ENCODE measurements at regions not wholly inside any gene's neighbourhood (a gene's known extent, or its start where the extent isn't known, plus 50 kb on each side); places are given as distances from the start of the nearest gene placed in this dataset.

- TF ChIP-seq CTCF (IDR thresholded peaks at IDR 0.05; ENCODE audit: low read depth, low read length) = no peak
- DNase-seq (ENCODE audit: extremely low read depth, low read depth) = no peak
These were observed 189.5 kb upstream of the MIR17HG start for GRCh38 chr13:91158017-91158395.

GRCh38 chr13:91162180-91162579, 185.3 kb upstream of the MIR17HG start:
- TF ChIP-seq CTCF (IDR thresholded peaks at IDR 0.05; ENCODE audit: low read depth, low read length) = no peak
- DNase-seq (ENCODE audit: extremely low read depth, low read depth) = no peak

GRCh38 chr13:91162589-91162988, 184.9 kb upstream of the MIR17HG start:
- no peak for DNase-seq (ENCODE audit: extremely low read depth, low read depth)

GRCh38 chr13:91165758-91166157, 181.7 kb upstream of the MIR17HG start:
- TF ChIP-seq CTCF (IDR thresholded peaks at IDR 0.05; ENCODE audit: low read depth, low read length) = no peak
- DNase-seq (ENCODE audit: extremely low read depth, low read depth) = no peak

More at GRCh38 chr13:91162589-91162988, 184.9 kb upstream of the MIR17HG start:
- no peak for TF ChIP-seq CTCF (IDR thresholded peaks at IDR 0.05; ENCODE audit: low read depth, low read length)

- DNase-seq (ENCODE audit: extremely low read depth, low read depth) = no peak
- no peak for TF ChIP-seq CTCF (IDR thresholded peaks at IDR 0.05; ENCODE audit: low read depth, low read length)
These were observed 180.6 kb upstream of the MIR17HG start for GRCh38 chr13:91166714-91167511.

GRCh38 chr13:91167706-91168385, 179.6 kb upstream of the MIR17HG start:
- no peak for TF ChIP-seq CTCF (IDR thresholded peaks at IDR 0.05; ENCODE audit: low read depth, low read length)
- no peak for DNase-seq (ENCODE audit: extremely low read depth, low read depth)

- no peak for TF ChIP-seq CTCF (IDR thresholded peaks at IDR 0.05; ENCODE audit: low read depth, low read length)
- DNase-seq (ENCODE audit: extremely low read depth, low read depth) = no peak
These were observed 179.1 kb upstream of the MIR17HG start for GRCh38 chr13:91168386-91168711.

Measured in AG09319 (cell line).